ENCODE measurements at regions not wholly inside any gene's neighbourhood (a gene's known extent, or its start where the extent isn't known, plus 50 kb on each side); places are given as distances from the start of the nearest gene placed in this dataset.

DNA sequence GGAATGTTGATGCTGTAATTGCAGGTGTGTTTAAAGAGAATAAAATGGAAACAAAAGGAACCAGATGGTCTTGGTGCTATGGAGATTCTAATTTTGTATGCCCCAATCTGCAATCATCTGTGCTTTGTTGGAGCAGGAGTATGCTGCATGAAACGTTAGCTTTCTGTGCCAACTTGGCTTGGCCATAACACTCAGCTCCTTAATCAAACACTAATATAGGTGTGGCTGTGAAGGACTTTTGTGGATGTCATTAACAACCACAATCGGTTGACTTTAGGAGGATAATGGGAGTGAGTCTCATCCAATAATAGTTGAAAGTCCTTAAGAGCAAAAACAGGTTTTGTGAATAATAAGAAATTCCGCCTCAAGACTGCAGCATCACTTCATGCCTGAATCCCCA is 399.2 kb downstream of the NLGN4X start:
- no peak for TF ChIP-seq CTCF (IDR thresholded peaks at IDR 0.05)

DNA sequence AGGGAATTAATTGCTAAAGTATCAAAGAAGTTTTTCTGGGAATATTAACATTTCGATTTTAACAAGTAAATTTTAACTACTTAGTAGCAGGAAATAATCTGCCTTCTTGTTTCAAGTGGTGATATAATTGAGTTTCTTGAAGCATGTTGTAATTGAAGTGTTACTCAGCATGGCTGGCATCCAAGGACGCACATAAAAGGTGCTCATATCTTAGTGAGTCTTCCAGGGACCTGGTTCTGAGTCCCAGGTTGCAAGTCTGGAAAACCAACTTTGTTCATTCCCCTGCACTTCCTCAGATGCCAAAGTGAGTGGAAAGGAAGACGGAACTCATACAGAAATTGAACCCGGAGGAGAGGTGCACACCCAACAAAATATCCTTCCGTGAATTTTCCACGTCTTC is 399.6 kb downstream of the NLGN4X start:
- Mint-ChIP-seq H3K27me3 (ENCODE audit: unreplicated experiment) (no peaks in the 10 kb centered on the region), H3K4me3 (ENCODE audit: unreplicated experiment) (no peak overlapping the region), H3K4me1 (ENCODE audit: unreplicated experiment) (no peaks in the 10 kb centered on the region), H3K27ac (ENCODE audit: unreplicated experiment) (no peak overlapping the region), H3K9me3 (ENCODE audit: unreplicated experiment) (peaks cover 20% of the 10 kb centered on the region), H3K36me3 (ENCODE audit: unreplicated experiment) (no peaks in the 10 kb centered on the region)
- no peak for DNase-seq (ENCODE audit: extremely low spot score, unreplicated experiment)
- TF ChIP-seq CTCF (IDR thresholded peaks at IDR 0.05) = no peak

More for the DNA sequence above, 399.2 kb downstream of the NLGN4X start:
- Mint-ChIP-seq H3K9me3 (ENCODE audit: unreplicated experiment) (peaks cover 23% of the 10 kb centered on the region), H3K4me3 (ENCODE audit: unreplicated experiment) (no peak overlapping the region), H3K27me3 (ENCODE audit: unreplicated experiment) (no peaks in the 10 kb centered on the region), H3K36me3 (ENCODE audit: unreplicated experiment) (no peaks in the 10 kb centered on the region), H3K27ac (ENCODE audit: unreplicated experiment) (no peak overlapping the region), H3K4me1 (ENCODE audit: unreplicated experiment) (no peaks in the 10 kb centered on the region)
- DNase-seq (ENCODE audit: extremely low spot score, unreplicated experiment) = no peak

DNA sequence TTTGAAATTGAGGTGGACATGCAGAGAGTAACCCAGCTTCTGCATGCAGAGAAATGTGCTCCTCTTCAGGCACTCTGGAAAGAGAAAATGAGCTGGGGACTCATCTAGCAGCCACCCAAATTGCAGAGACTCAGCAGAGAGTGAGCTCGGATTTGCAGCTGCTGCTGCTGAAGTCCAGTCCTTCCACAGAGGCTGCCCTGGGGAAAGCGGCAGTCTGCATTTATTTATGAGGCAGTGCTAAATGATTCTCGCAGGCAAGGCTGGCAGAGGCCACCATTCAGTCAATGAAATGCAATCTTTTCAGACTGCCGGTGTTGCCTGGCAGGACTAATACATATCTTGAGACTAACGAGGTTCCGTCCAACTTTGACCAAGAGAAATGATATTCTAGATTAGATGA is 404.8 kb downstream of the NLGN4X start:
- no peak overlapping the region for H3K4me3 Mint-ChIP-seq (ENCODE audit: unreplicated experiment)
- TF ChIP-seq CTCF (IDR thresholded peaks at IDR 0.05) = no peak

DNA sequence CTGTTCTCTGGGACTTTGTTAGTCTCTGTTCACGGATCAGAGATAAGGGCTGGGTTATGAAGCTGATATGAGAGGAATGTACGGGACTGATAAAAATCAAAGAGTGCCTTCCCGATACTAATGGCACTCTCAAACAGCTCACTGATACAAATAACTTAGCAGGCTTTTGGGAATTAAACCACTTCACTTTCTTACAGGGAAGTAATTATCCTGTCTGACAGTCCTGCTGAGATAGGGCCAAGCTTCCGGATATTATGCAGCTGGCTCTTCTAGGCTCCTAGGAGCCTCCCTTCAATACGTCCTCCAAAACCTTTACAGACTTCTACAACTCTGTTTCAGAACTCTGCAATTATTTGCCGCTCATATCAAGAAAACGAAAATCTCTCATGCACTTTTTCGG is 418.0 kb downstream of the NLGN4X start:
- no peak overlapping the region for H3K4me3 Mint-ChIP-seq (ENCODE audit: unreplicated experiment)
- H3K36me3 Mint-ChIP-seq (ENCODE audit: unreplicated experiment) = no peaks in the 10 kb centered on the region
- no peaks in the 10 kb centered on the region for H3K27me3 Mint-ChIP-seq (ENCODE audit: unreplicated experiment)
- no peak overlapping the region for H3K27ac Mint-ChIP-seq (ENCODE audit: unreplicated experiment)
- no peaks in the 10 kb centered on the region for H3K4me1 Mint-ChIP-seq (ENCODE audit: unreplicated experiment)
- no peak for TF ChIP-seq CTCF (IDR thresholded peaks at IDR 0.05)
- DNase-seq (ENCODE audit: extremely low spot score, unreplicated experiment) = no peak
- H3K9me3 Mint-ChIP-seq (ENCODE audit: unreplicated experiment) = peaks cover 45% of the 10 kb centered on the region

More for the DNA sequence above, 404.8 kb downstream of the NLGN4X start:
- H3K4me1 Mint-ChIP-seq (ENCODE audit: unreplicated experiment) = no peaks in the 10 kb centered on the region
- no peaks in the 10 kb centered on the region for H3K36me3 Mint-ChIP-seq (ENCODE audit: unreplicated experiment)
- H3K27me3 Mint-ChIP-seq (ENCODE audit: unreplicated experiment) = no peaks in the 10 kb centered on the region
- H3K9me3 Mint-ChIP-seq (ENCODE audit: unreplicated experiment) = peaks cover 16% of the 10 kb centered on the region
- DNase-seq (ENCODE audit: extremely low spot score, unreplicated experiment) = no peak
- H3K27ac Mint-ChIP-seq (ENCODE audit: unreplicated experiment) = no peak overlapping the region

GRCh38 chrX:5807181-5807580 is 421.5 kb downstream of the NLGN4X start:
- Mint-ChIP-seq H3K4me3 (ENCODE audit: unreplicated experiment) (no peak overlapping the region), H3K36me3 (ENCODE audit: unreplicated experiment) (no peaks in the 10 kb centered on the region), H3K4me1 (ENCODE audit: unreplicated experiment) (no peaks in the 10 kb centered on the region), H3K27me3 (ENCODE audit: unreplicated experiment) (no peaks in the 10 kb centered on the region), H3K9me3 (ENCODE audit: unreplicated experiment) (peaks cover 40% of the 10 kb centered on the region), H3K27ac (ENCODE audit: unreplicated experiment) (no peak overlapping the region)
- DNase-seq (ENCODE audit: extremely low spot score, unreplicated experiment) = no peak
- no peak for TF ChIP-seq CTCF (IDR thresholded peaks at IDR 0.05)
